ENCODE measurements at regions not wholly inside any gene's neighbourhood (a gene's known extent, or its start where the extent isn't known, plus 50 kb on each side); places are given as distances from the start of the nearest gene placed in this dataset.

DNA sequence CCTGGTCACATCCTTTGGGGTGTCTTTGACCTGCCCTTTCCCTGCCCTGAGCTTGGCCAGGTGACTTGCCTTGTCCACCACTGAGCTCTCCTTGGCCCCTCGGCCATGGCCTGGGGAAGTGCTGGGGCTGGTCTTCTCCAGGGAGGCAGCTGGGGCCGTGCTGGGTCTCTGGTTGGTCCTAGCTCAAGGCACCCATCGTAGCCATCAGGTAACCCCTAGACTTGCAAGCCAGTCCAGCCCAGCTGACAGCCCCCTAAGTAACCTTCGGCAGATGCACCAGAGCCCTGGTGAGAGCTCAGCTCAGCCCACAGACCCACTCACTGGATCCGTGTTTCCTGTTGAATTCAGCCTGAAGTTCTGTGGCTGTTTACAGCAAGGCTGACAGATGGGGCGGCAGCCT is 176.2 kb upstream of the SHH start:
- intact Hi-C loops (cut with micrococcal nuclease) = no loop called here
- CTCF ChIA-PET = no interaction called here
- TF ChIP-seq, protein P1, sequence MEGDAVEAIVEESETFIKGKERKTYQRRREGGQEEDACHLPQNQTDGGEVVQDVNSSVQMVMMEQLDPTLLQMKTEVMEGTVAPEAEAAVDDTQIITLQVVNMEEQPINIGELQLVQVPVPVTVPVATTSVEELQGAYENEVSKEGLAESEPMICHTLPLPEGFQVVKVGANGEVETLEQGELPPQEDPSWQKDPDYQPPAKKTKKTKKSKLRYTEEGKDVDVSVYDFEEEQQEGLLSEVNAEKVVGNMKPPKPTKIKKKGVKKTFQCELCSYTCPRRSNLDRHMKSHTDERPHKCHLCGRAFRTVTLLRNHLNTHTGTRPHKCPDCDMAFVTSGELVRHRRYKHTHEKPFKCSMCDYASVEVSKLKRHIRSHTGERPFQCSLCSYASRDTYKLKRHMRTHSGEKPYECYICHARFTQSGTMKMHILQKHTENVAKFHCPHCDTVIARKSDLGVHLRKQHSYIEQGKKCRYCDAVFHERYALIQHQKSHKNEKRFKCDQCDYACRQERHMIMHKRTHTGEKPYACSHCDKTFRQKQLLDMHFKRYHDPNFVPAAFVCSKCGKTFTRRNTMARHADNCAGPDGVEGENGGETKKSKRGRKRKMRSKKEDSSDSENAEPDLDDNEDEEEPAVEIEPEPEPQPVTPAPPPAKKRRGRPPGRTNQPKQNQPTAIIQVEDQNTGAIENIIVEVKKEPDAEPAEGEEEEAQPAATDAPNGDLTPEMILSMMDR (IDR thresholded peaks at IDR 0.05; ENCODE audit: unreplicated experiment) = no peak
- Mint-ChIP-seq H3K9me3 (ENCODE audit: unreplicated experiment) (no peaks in the 10 kb centered on the region), H3K4me3 (ENCODE audit: unreplicated experiment) (no peak overlapping the region), H3K4me1 (ENCODE audit: insufficient read depth, unreplicated experiment) (no peaks in the 10 kb centered on the region), H3K27me3 (ENCODE audit: insufficient read depth, unreplicated experiment) (peaks cover 19% of the 10 kb centered on the region), H3K36me3 (ENCODE audit: insufficient read depth, unreplicated experiment) (no peaks in the 10 kb centered on the region), H3K27ac (ENCODE audit: low read depth, unreplicated experiment) (no peak overlapping the region)
- no TSS peak for BruUV-seq (replicated peaks)
- POLR2A ChIA-PET = no interaction called here
- no peak for DNase-seq (ENCODE audit: unreplicated experiment)

DNA sequence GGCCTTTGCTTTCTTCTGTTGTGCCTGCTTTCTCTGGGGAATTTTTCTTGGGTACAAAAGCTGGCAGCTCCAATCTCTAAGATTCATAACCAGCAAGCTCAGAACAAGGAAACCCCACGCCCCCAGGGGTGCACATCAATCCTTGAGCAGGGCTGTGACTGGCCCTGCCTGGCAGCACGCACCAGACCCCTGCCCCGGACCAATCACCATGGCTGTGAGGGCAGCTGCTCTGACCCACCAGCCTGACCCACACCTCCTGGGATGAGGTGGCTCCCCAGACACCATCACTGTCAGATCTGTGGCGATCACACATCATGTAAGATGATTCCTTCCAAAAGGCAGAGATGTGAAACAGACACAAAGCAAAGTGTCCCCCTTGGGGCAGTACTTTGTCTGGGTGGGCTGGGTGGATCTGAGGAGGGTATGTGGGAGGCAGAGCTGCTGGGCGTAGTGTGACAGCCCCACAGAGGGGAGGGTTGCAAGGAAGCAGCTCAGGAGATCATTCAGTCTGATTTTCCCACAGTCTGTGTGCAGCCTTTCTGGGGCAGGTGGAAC is 175.5 kb upstream of the SHH start:
- Mint-ChIP-seq H3K36me3 (ENCODE audit: insufficient read depth, unreplicated experiment) (no peaks in the 10 kb centered on the region), H3K4me1 (ENCODE audit: insufficient read depth, unreplicated experiment) (no peaks in the 10 kb centered on the region), H3K27me3 (ENCODE audit: insufficient read depth, unreplicated experiment) (peaks cover 12% of the 10 kb centered on the region), H3K27ac (ENCODE audit: low read depth, unreplicated experiment) (no peak overlapping the region), H3K4me3 (ENCODE audit: unreplicated experiment) (no peak overlapping the region), H3K9me3 (ENCODE audit: unreplicated experiment) (no peaks in the 10 kb centered on the region)
- intact Hi-C loops (cut with micrococcal nuclease) = no loop called here
- ChIA-PET CTCF (no interaction called here), POLR2A (no interaction called here)
- BruUV-seq (replicated peaks) = no TSS peak
- TF ChIP-seq, protein P1 (IDR thresholded peaks at IDR 0.05; ENCODE audit: unreplicated experiment) = no peak
- no peak for DNase-seq (ENCODE audit: unreplicated experiment)

DNA sequence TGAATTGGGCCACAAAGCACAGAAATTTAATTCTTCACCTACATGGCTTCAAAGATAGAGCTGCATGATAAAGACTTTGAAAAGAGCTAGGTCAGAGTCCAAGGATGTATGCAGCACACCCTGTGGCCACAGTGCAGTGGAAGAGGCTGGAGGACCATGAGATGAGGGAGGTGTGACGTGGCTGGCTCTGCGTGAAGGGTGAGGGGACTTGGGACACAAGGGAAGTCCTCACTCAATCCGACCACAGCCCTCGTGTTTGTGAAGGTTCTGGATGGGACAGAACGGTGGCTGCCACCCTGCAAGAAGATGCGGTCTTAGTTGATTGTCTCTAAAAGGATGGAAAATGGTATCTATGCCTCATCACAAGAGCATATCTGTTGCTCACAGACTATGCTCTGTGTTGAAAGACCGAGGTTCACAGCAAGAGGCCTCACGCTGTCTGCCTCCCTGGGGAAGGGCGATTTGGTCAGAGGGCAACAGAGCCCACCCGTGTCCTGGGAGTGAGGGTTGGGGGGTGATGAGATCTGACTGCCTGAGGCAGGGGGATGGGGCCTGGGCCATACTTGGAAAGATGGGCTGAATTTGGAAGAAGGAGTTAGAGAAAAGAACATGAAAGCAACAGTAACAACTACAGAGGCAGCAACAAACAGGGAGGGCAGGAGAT is 174.4 kb upstream of the SHH start:
- DNase-seq (ENCODE audit: unreplicated experiment) = no peak
- Mint-ChIP-seq H3K4me3 (ENCODE audit: unreplicated experiment) (no peak overlapping the region), H3K27ac (ENCODE audit: low read depth, unreplicated experiment) (no peak overlapping the region), H3K9me3 (ENCODE audit: unreplicated experiment) (peaks cover 8% of the 10 kb centered on the region), H3K36me3 (ENCODE audit: insufficient read depth, unreplicated experiment) (no peaks in the 10 kb centered on the region), H3K27me3 (ENCODE audit: insufficient read depth, unreplicated experiment) (peaks cover 22% of the 10 kb centered on the region), H3K4me1 (ENCODE audit: insufficient read depth, unreplicated experiment) (no peaks in the 10 kb centered on the region)
- no TSS peak for BruUV-seq (replicated peaks)
- ChIA-PET POLR2A (no interaction called here), CTCF (interaction anchor here (1.0 kb wide), 1 partner anchor 64 kb away, joined by 3 read pairs; no protein-coding TSS in a partner anchor)
- intact Hi-C loops (cut with micrococcal nuclease) = no loop called here
- TF ChIP-seq, protein P1 (IDR thresholded peaks at IDR 0.05; ENCODE audit: unreplicated experiment) = no peak

DNA sequence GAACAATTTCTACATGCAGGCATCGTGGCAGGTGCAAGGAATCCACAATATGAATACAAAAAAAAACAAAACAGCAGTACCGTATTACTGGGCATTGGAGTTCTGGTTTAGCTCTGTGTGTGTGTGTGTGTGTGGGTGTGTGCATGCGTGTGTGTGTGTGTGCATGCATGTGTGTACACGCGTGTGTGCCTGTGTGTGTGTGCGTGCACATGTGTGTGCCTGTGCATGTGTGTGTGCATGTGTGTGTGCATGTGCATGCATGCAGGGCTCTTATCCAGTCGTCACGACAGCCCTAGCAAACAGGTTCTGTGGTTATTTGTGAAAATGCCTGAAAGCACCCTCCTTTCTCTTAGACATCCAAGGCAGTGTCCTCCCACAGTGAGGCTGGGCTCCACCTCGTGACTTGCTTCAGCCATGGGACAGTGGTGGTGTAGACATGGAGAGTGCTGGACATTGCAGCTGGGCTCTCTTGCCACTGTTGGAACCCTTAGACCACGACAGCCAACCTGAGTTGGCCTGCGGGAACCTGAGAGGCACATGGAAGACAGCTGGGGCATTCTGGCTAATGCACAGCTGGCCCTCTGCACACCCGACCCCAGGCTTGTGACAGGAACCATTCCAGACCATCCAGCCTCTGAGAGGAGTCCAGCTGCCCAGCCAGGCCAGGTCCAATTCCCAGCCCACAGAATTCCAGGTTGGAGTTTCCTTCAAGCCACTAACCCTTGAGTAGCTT is 173.4 kb upstream of the SHH start:
- ChIA-PET CTCF (interaction anchor here (0.7 to 1.0 kb wide), 2 partner anchors 63 to 443 kb away, joined by 3 read pairs; no protein-coding TSS in a partner anchor), POLR2A (no interaction called here)
- peaks cover 9% of the 10 kb centered on the region for H3K9me3 Mint-ChIP-seq (ENCODE audit: unreplicated experiment)
- no peaks in the 10 kb centered on the region for H3K4me1 Mint-ChIP-seq (ENCODE audit: insufficient read depth, unreplicated experiment)
- H3K36me3 Mint-ChIP-seq (ENCODE audit: insufficient read depth, unreplicated experiment) = no peaks in the 10 kb centered on the region
- BruUV-seq (replicated peaks) = no TSS peak
- no peak for DNase-seq (ENCODE audit: unreplicated experiment)
- H3K27me3 Mint-ChIP-seq (ENCODE audit: insufficient read depth, unreplicated experiment) = peaks cover 31% of the 10 kb centered on the region
- TF ChIP-seq, protein P1 (IDR thresholded peaks at IDR 0.05; ENCODE audit: unreplicated experiment) = no peak
- no peak overlapping the region for H3K27ac Mint-ChIP-seq (ENCODE audit: low read depth, unreplicated experiment)
- H3K4me3 Mint-ChIP-seq (ENCODE audit: unreplicated experiment) = no peak overlapping the region
- intact Hi-C loops (cut with micrococcal nuclease) = no loop called here

Measured in MCF 10A (cell line).